ENCODE measurements at regions not wholly inside any gene's neighbourhood (a gene's known extent, or its start where the extent isn't known, plus 50 kb on each side); places are given as distances from the start of the nearest gene placed in this dataset. TPM values are rescaled to one million over a fixed set of nuclear protein-coding genes. Genes with fewer than 3 reads are reported as not detected.
"Not testable (repeated sequence)": the region's sequence is repeated elsewhere in the genome, so short reads cannot be mapped to it uniquely, and the experiment has no call there.

GRCh38 chr3:75610773-75611172 lies 53.4 kb upstream of the FRG2C start:
- Histone ChIP-seq H3K4me3 (no peak overlapping the region), H3K27me3 (no peaks in the 10 kb centered on the region), H3K9me3 (no peaks in the 10 kb centered on the region), H3K36me3 (no peaks in the 10 kb centered on the region), H3K27ac (no peak overlapping the region), H3K4me1 (ENCODE audit: insufficient read depth) (no peaks in the 10 kb centered on the region)
- intact Hi-C loops (cut with DNase I): no loop called here
- no peak for TF ChIP-seq CTCF (IDR thresholded peaks at IDR 0.05)
- TF ChIP-seq POLR2A (IDR thresholded peaks at IDR 0.05): no peak
- no peak for TF ChIP-seq EP300 (IDR thresholded peaks at IDR 0.05)
- DNase-seq: no peak
- WGBS, 3 donors: 68 to 85% (median 77%) methylated on average over 2 of the region's 2 CpGs

- H3K27ac ChIP-seq; DNase-seq; H3K9me3 ChIP-seq; H3K27me3 ChIP-seq; H3K36me3 ChIP-seq; H3K4me3 ChIP-seq; intact Hi-C loops (cut with DNase I); H3K4me1 ChIP-seq (ENCODE audit: insufficient read depth): not testable (repeated sequence)
- 42 to 63% (median 51%) methylated on average over 21 to 25 of the region's 25 CpGs for WGBS, 3 donors
Measured at GRCh38 chr3:75611724-75612460, 52.2 kb upstream of the FRG2C start.

Small RNA genes in the stretch of these regions (microRNA-seq; reads per million reads assigned to microRNA genes)
- gene MIR4444-2: 0 reads per million in 3 donors

Small RNA genes in the stretch of these regions (small RNA-seq; reads per million reads assigned to genes)
- gene AC139453.1 (not detected), gene LSP1P2 (not detected), gene MIR4444-2 (not detected), gene RN7SL294P (not detected), gene SNRPCP10 (not detected)
